IMR-90 (cell line): ENCODE measurements at regions not wholly inside any gene's neighbourhood (a gene's known extent, or its start where the extent isn't known, plus 50 kb on each side); places are given as distances from the start of the nearest gene placed in this dataset.

Experiments
- ATAC-seq: fragments of 200-7000 bp; cut with Tn5 transposase; 2 replicates; pipeline ENCODE4 v1.9.1; 2020; ENCODE audit warnings: low read depth, mild to moderate bottlenecking, moderate library complexity
- BruUV-seq: library from RNA; stranded (reverse); fragments of 400-500 nt; replicated peaks from 2 replicates; lab custom pipeline; 2021; lab: Mats Ljungman, UMichigan
- CTCF ChIA-PET: fragments of 300-600 bp; formaldehyde crosslinking; extraction: SDS; loops from one replicate; lab custom pipeline; 2021; ENCODE audit warnings: antibody characterized with exemption; lab: Yijun Ruan, JAX
- POLR2A ChIA-PET: fragments of 300-600 bp; sonication (Branson Sonifier 250); formaldehyde crosslinking; loops from one replicate; lab custom pipeline; 2022; ENCODE audit warnings: antibody characterized with exemption; ENCODE audit not compliant: unreplicated experiment; lab: Charles Lee
- DNase-seq: peaks from one replicate; pipeline ENCODE4 v3.0.0; 2013
- H2AFZ ChIP-seq: replicated peaks from 2 replicates; pipeline ENCODE3; 2013; ENCODE audit warnings: low read length, mild to moderate bottlenecking; ENCODE audit not compliant: poor library complexity
- H2AK5ac ChIP-seq: 2 replicates; pipeline ENCODE4 v1.6.1; 2013; ENCODE audit warnings: low read depth, low read length, inconsistent platforms
- H2AK9ac ChIP-seq: replicated peaks from 2 replicates; pipeline ENCODE3; 2013; ENCODE audit warnings: mild to moderate bottlenecking, low read depth, low read length, moderate library complexity; ENCODE audit not compliant: poor library complexity
- H2BK120ac ChIP-seq: 2 replicates; pipeline ENCODE4 v1.6.1; 2013; ENCODE audit warnings: low read depth, low read length, inconsistent platforms
- H2BK15ac ChIP-seq: 3 replicates; pipeline ENCODE4 v1.6.1; 2013; ENCODE audit warnings: low read depth, low read length, inconsistent platforms
- H2BK20ac ChIP-seq: 2 replicates; pipeline ENCODE4 v1.6.1; 2013; ENCODE audit warnings: low read depth, mild to moderate bottlenecking, inconsistent platforms, low read length, moderate library complexity
- H2BK5ac ChIP-seq: 2 replicates; pipeline ENCODE4 v1.6.1; 2013; ENCODE audit warnings: mild to moderate bottlenecking, low read depth, low read length, inconsistent platforms; ENCODE audit not compliant: poor library complexity, severe bottlenecking
- H3K14ac ChIP-seq: replicated peaks from 2 replicates; pipeline ENCODE4 v1.6.1; 2013; ENCODE audit warnings: low read depth, low read length, inconsistent platforms
- H3K18ac ChIP-seq: 2 replicates; pipeline ENCODE4 v1.6.1; 2013; ENCODE audit warnings: low read depth, low read length, control low read depth
- H3K23ac ChIP-seq: 2 replicates; pipeline ENCODE4 v1.6.1; 2013; ENCODE audit warnings: low read depth, low read length, inconsistent platforms
- H3K27ac ChIP-seq: 2 replicates; pipeline ENCODE4 v1.5.1; 2013; ENCODE audit warnings: mild to moderate bottlenecking, control low read depth, low read length; ENCODE audit not compliant: insufficient read depth
- H3K27me3 ChIP-seq: 2 replicates; pipeline ENCODE4 v1.6.1; 2013; ENCODE audit warnings: low read length; ENCODE audit not compliant: control insufficient read depth, insufficient read depth
- H3K36me3 ChIP-seq: 2 replicates; pipeline ENCODE4 v1.6.1; 2013; ENCODE audit warnings: low read length, mixed read lengths; ENCODE audit not compliant: control insufficient read depth, insufficient read depth
- H3K4ac ChIP-seq: 2 replicates; pipeline ENCODE4 v1.6.1; 2013; ENCODE audit warnings: low read depth, low read length, inconsistent platforms
- H3K4me1 ChIP-seq: 2 replicates; pipeline ENCODE4 v1.6.1; 2013; ENCODE audit warnings: low read length, mixed read lengths; ENCODE audit not compliant: control insufficient read depth, insufficient read depth
- H3K4me2 ChIP-seq: 2 replicates; pipeline ENCODE4 v1.6.1; 2013; ENCODE audit warnings: low read depth, mild to moderate bottlenecking, control low read depth, low read length, moderate library complexity
- H3K4me3 ChIP-seq: 2 replicates; pipeline ENCODE4 v1.5.1; 2013; ENCODE audit warnings: low read depth, mild to moderate bottlenecking, control low read depth, low read length, moderate library complexity; ENCODE audit not compliant: insufficient read depth
- H3K56ac ChIP-seq: 2 replicates; pipeline ENCODE4 v1.6.1; 2013; ENCODE audit warnings: low read length, inconsistent platforms; ENCODE audit not compliant: insufficient read depth; ENCODE audit errors: extremely low read depth
- H3K79me1 ChIP-seq, 2 experiments: 2 replicates each; pipeline ENCODE4 v1.6.1; 2013; ENCODE audit warnings: low read length in 2 of 2, inconsistent platforms in 1 of 2, low read depth in 1 of 2
- H3K9ac ChIP-seq: 2 replicates; pipeline ENCODE4 v1.6.1; 2013; ENCODE audit warnings: low read depth, low read length, control low read depth
- H3K9me1 ChIP-seq: 2 replicates; pipeline ENCODE4 v1.6.1; 2013; ENCODE audit warnings: low read length, inconsistent platforms; ENCODE audit not compliant: insufficient read depth
- H3K9me3 ChIP-seq: 2 replicates; pipeline ENCODE4 v1.6.1; 2013; ENCODE audit warnings: low read length; ENCODE audit not compliant: control insufficient read depth, insufficient read depth
- H4K20me1 ChIP-seq: 2 replicates; pipeline ENCODE4 v1.6.1; 2013; ENCODE audit warnings: low read length, inconsistent platforms; ENCODE audit not compliant: insufficient read depth
- H4K5ac ChIP-seq: 2 replicates; pipeline ENCODE4 v1.6.1; 2013; ENCODE audit warnings: mild to moderate bottlenecking, low read depth, low read length, control low read depth
- H4K8ac ChIP-seq, 2 experiments: 2 replicates each; pipeline ENCODE4 v1.6.1; 2013; ENCODE audit warnings: low read depth in 2 of 2, low read length in 2 of 2, control low read depth in 1 of 2, inconsistent platforms in 1 of 2
- H4K91ac ChIP-seq: 2 replicates; pipeline ENCODE4 v1.6.1; 2013; ENCODE audit warnings: low read depth, low read length, inconsistent platforms; ENCODE audit not compliant: insufficient read depth
- BHLHE40 ChIP-seq: fragments of 150-350 bp; IDR thresholded peaks from 2 replicates; pipeline ENCODE4 v1.6.1; 2016; ENCODE audit warnings: mild to moderate bottlenecking, low read depth, low read length
- CEBPB ChIP-seq: IDR thresholded peaks from 2 replicates; pipeline ENCODE4 v1.6.1; 2012; ENCODE audit warnings: low read depth, low read length, improper control_type of control experiment
- FOS ChIP-seq: fragments of 150-350 bp; IDR thresholded peaks from 2 replicates; pipeline ENCODE4 v1.6.1; 2016; ENCODE audit warnings: low read depth, low read length
- MAFK ChIP-seq: IDR thresholded peaks from 2 replicates; pipeline ENCODE4 v1.6.1; 2012; ENCODE audit warnings: low read depth, low read length, improper control_type of control experiment
- MAZ ChIP-seq: IDR thresholded peaks from 2 replicates; pipeline ENCODE4 v1.6.1; 2012; ENCODE audit warnings: low read depth, mild to moderate bottlenecking, low read length, improper control_type of control experiment, moderate library complexity, borderline replicate concordance
- MXI1 ChIP-seq: IDR thresholded peaks from 2 replicates; pipeline ENCODE4 v1.6.1; 2012; ENCODE audit warnings: low read depth, mild to moderate bottlenecking, low read length, moderate library complexity, borderline replicate concordance
- POLR2A ChIP-seq: IDR thresholded peaks from 2 replicates; pipeline ENCODE4 v1.6.1; 2012; ENCODE audit warnings: mild to moderate bottlenecking, low read depth, low read length
- RFX5 ChIP-seq: IDR thresholded peaks from 2 replicates; pipeline ENCODE4 v1.8.0; 2012; ENCODE audit warnings: low read depth, mild to moderate bottlenecking, low read length, moderate library complexity
- WGBS, 2 experiments: methylation state at CpG; one replicate each; pipeline versions ENCODE4 v1.1.5 to v1.1.7; 2013; ENCODE audit warnings: missing lambda C conversion rate in 2 of 2; ENCODE audit not compliant: insufficient read length in 1 of 2; ENCODE audit errors: extremely low coverage in 2 of 2; 5-methylcytosine and 5-hydroxymethylcytosine counted together
- dilution Hi-C: fragments of 300-500 bp; cut with HindIII; formaldehyde crosslinking; loops from one replicate; pipeline ENCODE4 v1.14.3; 2018; ENCODE audit warnings: low sequenced_read_pairs; ENCODE audit not compliant: unreplicated experiment
- in situ Hi-C: fragments of 300-500 bp; cut with MboI; formaldehyde crosslinking; loops from 3 replicates; pipeline ENCODE4 v1.14.3; 2019; ENCODE audit warnings: low sequenced_read_pairs, inconsistent platforms, mixed read lengths
- intact Hi-C: fragments of 100-400 bp; cut with micrococcal nuclease; formaldehyde crosslinking; loops from 2 replicates; pipeline ENCODE4 v1.10.0; 2022
- TF ChIP-seq, protein P1 (sequence below): fragments of 150-350 bp; IDR thresholded peaks from 2 replicates; pipeline ENCODE4 v1.6.1; 2017; ENCODE audit warnings: mild to moderate bottlenecking, antibody characterized with exemption, low read length, low read depth

DNA sequence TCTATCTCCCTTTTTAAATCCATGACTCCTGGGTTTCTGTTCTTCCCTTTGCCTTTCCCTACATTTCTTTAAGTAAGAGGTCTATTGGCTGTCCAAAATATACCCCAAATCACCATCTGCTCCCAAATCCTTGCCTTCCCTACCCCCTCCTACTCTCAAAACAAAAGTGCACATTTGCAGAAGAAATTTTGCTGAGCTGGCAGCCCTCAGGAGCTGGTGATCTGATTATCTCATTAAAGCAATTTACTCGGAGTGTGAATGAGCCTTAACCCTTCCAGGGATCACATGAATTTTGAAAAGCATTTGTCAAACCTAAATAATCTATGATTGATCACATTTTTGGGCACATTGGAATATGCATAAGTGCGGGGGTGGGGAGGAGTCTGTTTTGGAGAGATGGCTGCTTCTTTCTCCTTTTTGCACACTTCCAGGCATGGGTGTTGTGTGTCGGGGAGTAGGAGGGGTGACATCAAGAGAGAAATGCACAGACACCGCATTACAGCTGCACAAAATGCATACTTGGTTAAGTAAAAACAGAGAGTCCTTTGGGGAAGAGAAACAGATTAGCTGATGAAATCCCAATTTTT lies 892.6 kb downstream of the TUSC7 start:
- Histone ChIP-seq H3K36me3 (no peaks in the 10 kb centered on the region), H3K4ac (no peak overlapping the region), H3K4me3 (no peak overlapping the region), H2AK5ac (no peak overlapping the region), H3K14ac (no peak overlapping the region), H2BK120ac (no peak overlapping the region), H3K23ac (no peak overlapping the region), H3K4me1 (no peaks in the 10 kb centered on the region; the same call in 1 of the 2 replicates), H3K27me3 (no peaks in the 10 kb centered on the region), H2BK20ac (no peak overlapping the region), H4K91ac (no peak overlapping the region), H3K18ac (no peak overlapping the region), H2AFZ (no peak overlapping the region), H3K79me1 (no peaks in the 10 kb centered on the region), H3K9me3 (no peaks in the 10 kb centered on the region), H3K9ac (no peak overlapping the region), H3K4me2 (no peak overlapping the region), H3K27ac (no peak overlapping the region), H2AK9ac (no peak overlapping the region), H2BK5ac (no peak overlapping the region), H3K56ac (no peak overlapping the region), H3K9me1 (no peaks in the 10 kb centered on the region), H4K20me1 (no peaks in the 10 kb centered on the region), H4K8ac (no peak overlapping the region), H4K5ac (no peak overlapping the region), H2BK15ac (no peak overlapping the region)
- TF ChIP-seq, protein P1, sequence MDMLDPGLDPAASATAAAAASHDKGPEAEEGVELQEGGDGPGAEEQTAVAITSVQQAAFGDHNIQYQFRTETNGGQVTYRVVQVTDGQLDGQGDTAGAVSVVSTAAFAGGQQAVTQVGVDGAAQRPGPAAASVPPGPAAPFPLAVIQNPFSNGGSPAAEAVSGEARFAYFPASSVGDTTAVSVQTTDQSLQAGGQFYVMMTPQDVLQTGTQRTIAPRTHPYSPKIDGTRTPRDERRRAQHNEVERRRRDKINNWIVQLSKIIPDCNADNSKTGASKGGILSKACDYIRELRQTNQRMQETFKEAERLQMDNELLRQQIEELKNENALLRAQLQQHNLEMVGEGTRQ = no peak
- TF ChIP-seq MXI1 (no peak), CEBPB (no peak), MAZ (no peak), POLR2A (no peak), FOS (no peak), MAFK (peak; percentile 70; the same call in 1 of the 2 replicates), BHLHE40 (no peak), RFX5 (no peak)
- intact Hi-C loops (no loop called here), dilution Hi-C loops (no loop called here), in situ Hi-C loops (no loop called here)
- no TSS peak for BruUV-seq
- ChIA-PET CTCF (no interaction called here), POLR2A (no interaction called here)
- ATAC-seq (no peak), DNase-seq (no peak)
- WGBS, 2 experiments = no CpG with 5 or more reads among the region's 4 CpGs
